ENCODE measurements at regions not wholly inside any gene's neighbourhood (a gene's known extent, or its start where the extent isn't known, plus 50 kb on each side); places are given as distances from the start of the nearest gene placed in this dataset.

DNA sequence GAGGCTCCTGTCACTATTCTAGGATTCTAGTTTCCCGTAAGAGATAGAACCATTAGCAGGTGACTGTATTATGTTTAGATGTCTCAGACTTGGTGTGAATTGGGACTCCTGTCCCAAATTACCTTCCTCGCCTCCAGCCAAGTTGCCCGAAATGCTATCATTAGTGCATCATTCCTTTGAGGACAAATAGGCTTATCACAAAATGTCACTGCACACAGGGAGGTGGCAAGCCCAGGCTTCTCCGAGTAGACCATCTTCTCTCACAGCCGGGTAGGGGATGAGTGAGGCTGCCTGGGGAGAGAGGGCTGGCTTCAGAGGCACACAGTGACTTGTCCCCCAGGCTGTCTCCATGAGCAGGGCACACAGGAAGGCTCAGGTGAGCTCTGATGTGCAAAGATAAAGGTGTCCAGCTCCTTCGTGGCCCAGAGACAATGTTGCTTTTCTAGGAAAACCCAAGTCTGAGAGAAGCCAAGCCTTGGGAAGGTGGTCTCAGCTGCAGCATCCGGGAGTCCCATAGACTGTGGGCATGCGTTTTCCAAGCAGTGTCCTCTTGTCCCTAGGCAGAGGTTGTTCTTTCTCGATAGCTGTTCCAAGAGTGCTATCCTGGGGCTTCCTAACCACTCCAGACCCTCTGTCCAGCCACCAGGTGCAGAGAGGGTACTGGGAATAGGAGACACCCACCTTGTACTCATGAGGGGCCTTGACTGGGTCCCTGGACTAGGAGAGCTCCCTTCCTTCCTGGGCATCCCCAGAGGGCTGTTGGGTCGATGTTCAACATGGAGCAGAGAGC lies 163.1 kb upstream of the TSHZ3 start:
- H3K79me2 ChIP-seq (ENCODE audit: low read length) = no peaks in the 10 kb centered on the region
- no peaks in the 10 kb centered on the region for H3K36me3 ChIP-seq (replicated peaks; ENCODE audit: insufficient read depth, low read length)
- no peak overlapping the region for H3K9ac ChIP-seq (ENCODE audit: low read length)
- no peaks in the 10 kb centered on the region for H3F3A ChIP-seq (ENCODE audit: insufficient read depth, low read length)
- H3K9me3 ChIP-seq (replicated peaks; ENCODE audit: insufficient read depth, low read length) = no peaks in the 10 kb centered on the region
- no peak for DNase-seq
- no peak overlapping the region for H3K27ac ChIP-seq (ENCODE audit: low read length)
- no peak for TF ChIP-seq CTCF (IDR thresholded peaks at IDR 0.05; ENCODE audit: low read length)
- no peak for TF ChIP-seq EZH2phosphoT487 (IDR thresholded peaks at IDR 0.05; ENCODE audit: low read length)
- no peak overlapping the region for H2AFZ ChIP-seq (ENCODE audit: low read length)
- no peaks in the 10 kb centered on the region for H3K9me2 ChIP-seq (replicated peaks; ENCODE audit: insufficient read depth, low read length)
- H3K4me3 ChIP-seq (ENCODE audit: low read length) = no peak overlapping the region
- no peaks in the 10 kb centered on the region for H4K20me1 ChIP-seq (ENCODE audit: insufficient read depth, low read length)
- no peak overlapping the region for H3K4me2 ChIP-seq (ENCODE audit: low read depth, low read length)
- H3K4me1 ChIP-seq (ENCODE audit: low read length) = no peaks in the 10 kb centered on the region
- H3K27me3 ChIP-seq (replicated peaks; ENCODE audit: insufficient read depth, low read length) = peaks cover 44% of the 10 kb centered on the region

- no peak overlapping the region for H3K27ac ChIP-seq (ENCODE audit: low read length)
- H3K4me1 ChIP-seq (ENCODE audit: low read length) = no peaks in the 10 kb centered on the region
- H3F3A ChIP-seq (ENCODE audit: insufficient read depth, low read length) = no peaks in the 10 kb centered on the region
- peaks cover 46% of the 10 kb centered on the region for H3K27me3 ChIP-seq (replicated peaks; ENCODE audit: insufficient read depth, low read length)
- H3K79me2 ChIP-seq (ENCODE audit: low read length) = no peaks in the 10 kb centered on the region
- no peaks in the 10 kb centered on the region for H3K9me2 ChIP-seq (replicated peaks; ENCODE audit: insufficient read depth, low read length)
- TF ChIP-seq EZH2 (optimal IDR thresholded peaks at IDR 0.05; ENCODE audit: low read depth, low read length) (no peak), CTCF (IDR thresholded peaks at IDR 0.05; ENCODE audit: low read length) (no peak), EZH2phosphoT487 (IDR thresholded peaks at IDR 0.05; ENCODE audit: low read length) (no peak)
- H2AFZ ChIP-seq (ENCODE audit: low read length) = no peak overlapping the region
- H3K9ac ChIP-seq (ENCODE audit: low read length) = no peak overlapping the region
- no peaks in the 10 kb centered on the region for H4K20me1 ChIP-seq (ENCODE audit: insufficient read depth, low read length)
- H3K36me3 ChIP-seq (replicated peaks; ENCODE audit: insufficient read depth, low read length) = no peaks in the 10 kb centered on the region
- no peak overlapping the region for H3K4me3 ChIP-seq (ENCODE audit: low read length)
- no peaks in the 10 kb centered on the region for H3K9me3 ChIP-seq (replicated peaks; ENCODE audit: insufficient read depth, low read length)
- DNase-seq = no peak
- H3K4me2 ChIP-seq (ENCODE audit: low read depth, low read length) = no peak overlapping the region
Observed at GRCh38 chr19:31513841-31514240, 164.6 kb upstream of the TSHZ3 start.

DNA sequence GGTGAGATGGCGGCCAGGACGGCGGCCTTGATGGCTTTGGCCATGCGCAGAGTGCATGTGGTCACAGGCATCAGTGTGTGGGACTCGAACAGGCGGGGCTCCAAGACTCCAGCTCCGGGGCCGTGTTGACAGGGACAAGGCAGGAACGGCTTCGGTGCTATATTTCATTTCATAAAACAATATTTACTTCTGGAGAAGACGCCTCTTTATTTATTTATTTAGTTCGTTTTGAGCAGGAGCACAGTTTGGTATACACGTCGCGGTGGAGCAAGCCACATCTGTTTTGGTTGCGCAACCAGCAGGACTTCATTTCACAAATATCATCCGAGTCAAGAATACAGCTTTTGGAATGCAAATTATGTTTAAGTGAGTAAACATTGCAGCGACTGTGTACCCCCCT lies 166.7 kb upstream of the TSHZ3 start:
- TF ChIP-seq EZH2 (optimal IDR thresholded peaks at IDR 0.05; ENCODE audit: low read depth, low read length) = no peak
- TF ChIP-seq CTCF (IDR thresholded peaks at IDR 0.05; ENCODE audit: low read length) = no peak
- no peak for TF ChIP-seq EZH2phosphoT487 (IDR thresholded peaks at IDR 0.05; ENCODE audit: low read length)
- Histone ChIP-seq H3K4me2 (ENCODE audit: low read depth, low read length) (no peak overlapping the region), H2AFZ (ENCODE audit: low read length) (no peak overlapping the region), H3K4me3 (ENCODE audit: low read length) (no peak overlapping the region), H3K4me1 (ENCODE audit: low read length) (no peaks in the 10 kb centered on the region), H3F3A (ENCODE audit: insufficient read depth, low read length) (no peaks in the 10 kb centered on the region), H3K27ac (ENCODE audit: low read length) (no peak overlapping the region), H3K9me2 (replicated peaks; ENCODE audit: insufficient read depth, low read length) (no peaks in the 10 kb centered on the region), H3K9me3 (replicated peaks; ENCODE audit: insufficient read depth, low read length) (no peaks in the 10 kb centered on the region), H3K36me3 (replicated peaks; ENCODE audit: insufficient read depth, low read length) (no peaks in the 10 kb centered on the region), H3K9ac (ENCODE audit: low read length) (no peak overlapping the region), H4K20me1 (ENCODE audit: insufficient read depth, low read length) (no peaks in the 10 kb centered on the region), H3K27me3 (replicated peaks; ENCODE audit: insufficient read depth, low read length) (peaks cover 46% of the 10 kb centered on the region), H3K79me2 (ENCODE audit: low read length) (no peaks in the 10 kb centered on the region)
- no peak for DNase-seq

Data from MM.1S (cell line).